ENCODE measurements at regions not wholly inside any gene's neighbourhood (a gene's known extent, or its start where the extent isn't known, plus 50 kb on each side); places are given as distances from the start of the nearest gene placed in this dataset.

- ChIA-PET POLR2A (ENCODE audit: unreplicated experiment) (no interaction called here), CTCF (interaction anchor here (0.5 kb wide), 1 partner anchor 168 kb away, joined by 3 read pairs; no protein-coding TSS in a partner anchor)
- H3K4me2 ChIP-seq = no peak overlapping the region
- H3K4me3 ChIP-seq = no peak overlapping the region
- H4K20me1 ChIP-seq (ENCODE audit: insufficient read depth) = no peaks in the 10 kb centered on the region
- no peaks in the 10 kb centered on the region for H3K79me2 ChIP-seq (ENCODE audit: low read depth)
- intact Hi-C loops (cut with micrococcal nuclease; ENCODE audit: unreplicated experiment) = no loop called here
- no peak overlapping the region for H3K27ac ChIP-seq
- peaks cover under 1% of the 10 kb centered on the region for H3F3A ChIP-seq (ENCODE audit: insufficient read depth, low read depth)
- H3K27me3 ChIP-seq (ENCODE audit: insufficient read depth, low read depth) = no peaks in the 10 kb centered on the region
- no peaks in the 10 kb centered on the region for H3K9me3 ChIP-seq (ENCODE audit: insufficient read depth, low read depth)
- H3K4me1 ChIP-seq (replicated peaks; ENCODE audit: insufficient read depth) = no peaks in the 10 kb centered on the region
- no peak overlapping the region for H2AFZ ChIP-seq
- TF ChIP-seq CTCF (conservative IDR thresholded peaks at IDR 0.05) (no peak), EZH2 (IDR thresholded peaks at IDR 0.05; ENCODE audit: low read depth) (no peak)
- no TSS peak for BruUV-seq (replicated peaks)
- DNase-seq = no peak
- H3K9me2 ChIP-seq (ENCODE audit: insufficient read depth) = no peaks in the 10 kb centered on the region
- no peaks in the 10 kb centered on the region for H3K36me3 ChIP-seq (ENCODE audit: low read depth)
Measured at GRCh38 chr2:207401338-207401737, 128.4 kb upstream of the CREB1 start.

GRCh38 chr2:207403141-207403540, 126.6 kb upstream of the CREB1 start:
- Histone ChIP-seq H3K4me3 (no peak overlapping the region), H3K27ac (no peak overlapping the region), H3K4me2 (no peak overlapping the region), H3F3A (ENCODE audit: insufficient read depth, low read depth) (no peaks in the 10 kb centered on the region), H3K4me1 (replicated peaks; ENCODE audit: insufficient read depth) (peaks cover 4% of the 10 kb centered on the region), H3K27me3 (ENCODE audit: insufficient read depth, low read depth) (no peaks in the 10 kb centered on the region), H2AFZ (no peak overlapping the region), H3K9me3 (ENCODE audit: insufficient read depth, low read depth) (no peaks in the 10 kb centered on the region), H3K9me2 (ENCODE audit: insufficient read depth) (no peaks in the 10 kb centered on the region), H4K20me1 (ENCODE audit: insufficient read depth) (no peaks in the 10 kb centered on the region), H3K79me2 (ENCODE audit: low read depth) (no peaks in the 10 kb centered on the region), H3K36me3 (ENCODE audit: low read depth) (no peaks in the 10 kb centered on the region)
- DNase-seq = no peak
- BruUV-seq (replicated peaks) = no TSS peak
- TF ChIP-seq CTCF (conservative IDR thresholded peaks at IDR 0.05) = no peak
- TF ChIP-seq EZH2 (IDR thresholded peaks at IDR 0.05; ENCODE audit: low read depth) = no peak
- intact Hi-C loops (cut with micrococcal nuclease; ENCODE audit: unreplicated experiment) = no loop called here
- CTCF ChIA-PET = no interaction called here
- POLR2A ChIA-PET (ENCODE audit: unreplicated experiment) = no interaction called here

- no peaks in the 10 kb centered on the region for H3K27me3 ChIP-seq (ENCODE audit: insufficient read depth, low read depth)
- no TSS peak for BruUV-seq (replicated peaks)
- TF ChIP-seq EZH2 (IDR thresholded peaks at IDR 0.05; ENCODE audit: low read depth) = no peak
- TF ChIP-seq CTCF (conservative IDR thresholded peaks at IDR 0.05) = no peak
- no peak overlapping the region for H3K27ac ChIP-seq
- no peaks in the 10 kb centered on the region for H4K20me1 ChIP-seq (ENCODE audit: insufficient read depth)
- H3K36me3 ChIP-seq (ENCODE audit: low read depth) = no peaks in the 10 kb centered on the region
- no peaks in the 10 kb centered on the region for H3K9me3 ChIP-seq (ENCODE audit: insufficient read depth, low read depth)
- peaks cover 13% of the 10 kb centered on the region for H3K4me1 ChIP-seq (replicated peaks; ENCODE audit: insufficient read depth)
- ChIA-PET CTCF (no interaction called here), POLR2A (ENCODE audit: unreplicated experiment) (no interaction called here)
- H3F3A ChIP-seq (ENCODE audit: insufficient read depth, low read depth) = no peaks in the 10 kb centered on the region
- no peak overlapping the region for H2AFZ ChIP-seq
- no peak for DNase-seq
- H3K4me2 ChIP-seq = no peak overlapping the region
- no peaks in the 10 kb centered on the region for H3K79me2 ChIP-seq (ENCODE audit: low read depth)
- intact Hi-C loops (cut with micrococcal nuclease; ENCODE audit: unreplicated experiment) = no loop called here
- H3K9me2 ChIP-seq (ENCODE audit: insufficient read depth) = no peaks in the 10 kb centered on the region
- H3K4me3 ChIP-seq = no peak overlapping the region
Measured at GRCh38 chr2:207403950-207404349, 125.8 kb upstream of the CREB1 start.

Measured in PC-9 (cell line).